ENCODE measurements at regions not wholly inside any gene's neighbourhood (a gene's known extent, or its start where the extent isn't known, plus 50 kb on each side); places are given as distances from the start of the nearest gene placed in this dataset.

DNA sequence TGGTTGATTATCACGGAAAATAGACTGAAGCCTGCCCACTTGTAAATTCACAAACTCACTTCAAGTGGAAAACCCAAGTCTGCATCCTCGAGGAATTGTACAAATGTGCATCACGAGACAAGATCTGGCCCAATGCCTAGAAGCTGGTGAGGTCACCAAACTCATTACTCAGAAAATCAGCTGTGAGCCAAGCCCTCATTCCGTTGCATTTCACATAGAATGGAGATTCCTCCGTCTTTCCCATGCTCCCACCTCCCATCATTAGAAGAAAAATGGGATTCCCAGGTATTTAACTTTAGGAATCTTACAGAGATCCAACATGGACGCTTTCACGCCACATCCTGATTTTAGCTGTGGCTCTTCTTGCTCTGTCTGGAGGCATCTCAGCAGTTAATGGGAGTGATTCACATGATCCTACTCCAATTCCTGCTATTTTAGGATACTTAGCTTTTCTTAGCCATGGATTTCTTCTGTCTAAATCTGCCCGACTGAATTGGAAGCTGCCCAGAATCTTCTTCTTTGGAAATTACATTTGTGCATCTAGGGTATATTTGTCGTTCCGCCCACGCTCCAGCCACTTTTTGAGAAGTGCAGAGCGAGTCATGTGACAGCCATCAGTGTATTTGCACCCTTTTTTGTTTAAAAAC lies 68.7 kb upstream of the STMND1 start:
- H3K9me3 Mint-ChIP-seq, result peaks cover 3% of the 10 kb centered on the region
- peaks cover 6% of the 10 kb centered on the region for H3K27me3 Mint-ChIP-seq (ENCODE audit: insufficient read depth)
- H3K27ac ChIP-seq (ENCODE audit: low read depth, low read length), result no peak overlapping the region
- 88 to 91% methylated on average over 11 to 12 of the region's 12 CpGs for WGBS, 2 experiments (ENCODE audit: insufficient coverage in 1 of 2, insufficient read length in 1 of 2)
- no peaks in the 10 kb centered on the region for H3K36me3 Mint-ChIP-seq (ENCODE audit: low read depth)
- H3K4me1 ChIP-seq (ENCODE audit: control insufficient read depth, insufficient read depth, low read length), result no peaks in the 10 kb centered on the region
- H3K36me3 ChIP-seq (ENCODE audit: control insufficient read depth, insufficient read depth, low read length), result no peaks in the 10 kb centered on the region
- no peak overlapping the region for H3K4me3 Mint-ChIP-seq
- H3K27me3 ChIP-seq (ENCODE audit: control insufficient read depth, insufficient read depth, low read length, poor library complexity, severe bottlenecking), result no peaks in the 10 kb centered on the region
- TF ChIP-seq, protein P1, sequence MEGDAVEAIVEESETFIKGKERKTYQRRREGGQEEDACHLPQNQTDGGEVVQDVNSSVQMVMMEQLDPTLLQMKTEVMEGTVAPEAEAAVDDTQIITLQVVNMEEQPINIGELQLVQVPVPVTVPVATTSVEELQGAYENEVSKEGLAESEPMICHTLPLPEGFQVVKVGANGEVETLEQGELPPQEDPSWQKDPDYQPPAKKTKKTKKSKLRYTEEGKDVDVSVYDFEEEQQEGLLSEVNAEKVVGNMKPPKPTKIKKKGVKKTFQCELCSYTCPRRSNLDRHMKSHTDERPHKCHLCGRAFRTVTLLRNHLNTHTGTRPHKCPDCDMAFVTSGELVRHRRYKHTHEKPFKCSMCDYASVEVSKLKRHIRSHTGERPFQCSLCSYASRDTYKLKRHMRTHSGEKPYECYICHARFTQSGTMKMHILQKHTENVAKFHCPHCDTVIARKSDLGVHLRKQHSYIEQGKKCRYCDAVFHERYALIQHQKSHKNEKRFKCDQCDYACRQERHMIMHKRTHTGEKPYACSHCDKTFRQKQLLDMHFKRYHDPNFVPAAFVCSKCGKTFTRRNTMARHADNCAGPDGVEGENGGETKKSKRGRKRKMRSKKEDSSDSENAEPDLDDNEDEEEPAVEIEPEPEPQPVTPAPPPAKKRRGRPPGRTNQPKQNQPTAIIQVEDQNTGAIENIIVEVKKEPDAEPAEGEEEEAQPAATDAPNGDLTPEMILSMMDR (conservative IDR thresholded peaks at IDR 0.05), result no peak
- DNase-seq, result no peak
- H3K4me3 ChIP-seq (ENCODE audit: low read length), result no peak overlapping the region
- no peaks in the 10 kb centered on the region for H3K4me1 Mint-ChIP-seq
- H3K9me3 ChIP-seq (ENCODE audit: control insufficient read depth, low read length), result no peaks in the 10 kb centered on the region
- H3K27ac Mint-ChIP-seq, result no peak overlapping the region
- H3K9ac ChIP-seq (ENCODE audit: extremely low read depth, low read length, poor library complexity, severe bottlenecking), result no peak overlapping the region

DNA sequence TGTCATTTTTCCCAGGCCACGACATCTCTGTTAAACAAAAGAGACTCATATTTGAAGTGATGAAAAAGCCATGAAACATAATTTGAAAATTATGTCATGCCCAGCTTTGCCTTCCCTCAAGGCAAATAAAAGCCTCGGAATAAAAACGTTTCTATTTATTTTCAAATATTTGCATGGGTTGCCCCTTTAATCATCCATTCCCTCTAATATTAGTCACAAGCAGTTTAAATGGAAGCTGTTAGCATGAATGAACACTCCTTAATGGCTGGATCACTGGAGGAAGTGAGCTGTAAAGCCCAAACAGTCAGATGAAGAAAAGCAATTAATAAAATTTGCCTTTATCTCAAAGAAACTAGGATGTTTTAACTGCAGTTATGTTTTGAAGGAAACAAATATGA lies 69.3 kb upstream of the STMND1 start:
- H3K27ac Mint-ChIP-seq, result no peak overlapping the region
- Histone ChIP-seq H3K4me3 (ENCODE audit: low read length) (no peak overlapping the region), H3K4me1 (ENCODE audit: control insufficient read depth, insufficient read depth, low read length) (no peaks in the 10 kb centered on the region), H3K9me3 (ENCODE audit: control insufficient read depth, low read length) (no peaks in the 10 kb centered on the region), H3K9ac (ENCODE audit: extremely low read depth, low read length, poor library complexity, severe bottlenecking) (no peak overlapping the region), H3K27me3 (ENCODE audit: control insufficient read depth, insufficient read depth, low read length, poor library complexity, severe bottlenecking) (no peaks in the 10 kb centered on the region), H3K36me3 (ENCODE audit: control insufficient read depth, insufficient read depth, low read length) (no peaks in the 10 kb centered on the region), H3K27ac (ENCODE audit: low read depth, low read length) (no peak overlapping the region)
- no peak overlapping the region for H3K4me3 Mint-ChIP-seq
- DNase-seq, result no peak
- H3K36me3 Mint-ChIP-seq (ENCODE audit: low read depth), result no peaks in the 10 kb centered on the region
- peaks cover 6% of the 10 kb centered on the region for H3K27me3 Mint-ChIP-seq (ENCODE audit: insufficient read depth)
- H3K9me3 Mint-ChIP-seq, result peaks cover 3% of the 10 kb centered on the region
- H3K4me1 Mint-ChIP-seq, result no peaks in the 10 kb centered on the region
- 84 to 100% methylated on average over 1 to 3 of the region's 3 CpGs for WGBS, 2 experiments (ENCODE audit: insufficient coverage in 1 of 2, insufficient read length in 1 of 2)
- TF ChIP-seq, protein P1 (conservative IDR thresholded peaks at IDR 0.05), result no peak

DNA sequence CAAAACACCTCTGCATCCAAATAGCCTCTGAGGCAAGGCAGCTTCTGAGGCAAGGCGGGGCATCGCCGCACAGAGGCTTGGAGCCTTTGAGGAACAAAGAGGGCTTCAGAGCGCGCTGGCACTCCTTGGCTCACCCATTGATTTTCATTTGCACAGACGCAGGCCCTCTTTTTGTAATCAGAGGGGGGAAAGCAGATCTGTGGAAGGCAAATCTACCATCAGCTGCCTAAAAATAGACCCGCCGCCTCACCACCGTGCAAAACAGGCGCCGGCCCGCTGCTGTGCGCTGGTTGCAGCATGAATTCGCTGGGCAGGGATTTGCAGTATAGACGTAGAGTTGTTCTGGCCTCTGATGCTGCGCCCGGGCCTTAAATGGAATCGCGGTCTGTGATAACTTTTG lies 69.9 kb upstream of the STMND1 start:
- Mint-ChIP-seq H3K36me3 (ENCODE audit: low read depth) (no peaks in the 10 kb centered on the region), H3K4me3 (no peak overlapping the region), H3K4me1 (no peaks in the 10 kb centered on the region), H3K9me3 (peaks cover 3% of the 10 kb centered on the region), H3K27ac (no peak overlapping the region), H3K27me3 (ENCODE audit: insufficient read depth) (peaks cover 6% of the 10 kb centered on the region)
- WGBS, 2 experiments (ENCODE audit: insufficient coverage in 1 of 2, insufficient read length in 1 of 2), result 96% methylated on average over 18 to 19 of the region's 19 CpGs
- TF ChIP-seq, protein P1 (conservative IDR thresholded peaks at IDR 0.05), result no peak
- H3K27me3 ChIP-seq (ENCODE audit: control insufficient read depth, insufficient read depth, low read length, poor library complexity, severe bottlenecking), result no peaks in the 10 kb centered on the region
- no peak overlapping the region for H3K4me3 ChIP-seq (ENCODE audit: low read length)
- H3K4me1 ChIP-seq (ENCODE audit: control insufficient read depth, insufficient read depth, low read length), result no peaks in the 10 kb centered on the region
- H3K27ac ChIP-seq (ENCODE audit: low read depth, low read length), result no peak overlapping the region
- no peaks in the 10 kb centered on the region for H3K36me3 ChIP-seq (ENCODE audit: control insufficient read depth, insufficient read depth, low read length)
- no peak for DNase-seq
- no peak overlapping the region for H3K9ac ChIP-seq (ENCODE audit: extremely low read depth, low read length, poor library complexity, severe bottlenecking)
- no peaks in the 10 kb centered on the region for H3K9me3 ChIP-seq (ENCODE audit: control insufficient read depth, low read length)
